Nephron (organoid): ENCODE measurements at regions not wholly inside any gene's neighbourhood (a gene's known extent, or its start where the extent isn't known, plus 50 kb on each side); places are given as distances from the start of the nearest gene placed in this dataset.

Experiments used
- H3K27ac Mint-ChIP-seq, 3 experiments: 2 replicates each; pipeline ENCODE4 v1.8.0; 2020; ENCODE audit warnings: mixed read lengths in 3 of 3, mild to moderate bottlenecking in 2 of 3, moderate library complexity in 1 of 3
- H3K27me3 Mint-ChIP-seq: 2 replicates; pipeline ENCODE4 v1.8.0; 2021; ENCODE audit warnings: low read depth, mild to moderate bottlenecking, moderate library complexity, mixed read lengths
- H3K36me3 Mint-ChIP-seq: 2 replicates; pipeline ENCODE4 v1.8.0; 2020; ENCODE audit warnings: low read depth, mixed read lengths
- H3K4me1 Mint-ChIP-seq: 2 replicates; pipeline ENCODE4 v1.8.0; 2020; ENCODE audit warnings: mixed read lengths
- H3K4me3 Mint-ChIP-seq, 3 experiments: 2 replicates each; pipeline ENCODE4 v1.8.0; 2020; ENCODE audit warnings: mild to moderate bottlenecking in 3 of 3, mixed read lengths in 3 of 3, moderate library complexity in 2 of 3
- H3K9me3 Mint-ChIP-seq: 2 replicates; pipeline ENCODE4 v1.8.0; 2020; ENCODE audit warnings: mixed read lengths
- CTCF ChIP-seq, 3 experiments: fragments of 200-600 bp; sonication (generic); IDR thresholded peaks; one replicate each; pipeline ENCODE4 v1.5.0; 2021; ENCODE audit warnings: antibody characterized with exemption in 3 of 3; ENCODE audit not compliant: unreplicated experiment in 3 of 3

GRCh38 chrX:20441123-20441522, 174.4 kb upstream of the RPS6KA3 start:
- Mint-ChIP-seq H3K36me3 (no peaks in the 10 kb centered on the region), H3K9me3 (no peaks in the 10 kb centered on the region), H3K27me3 (peaks cover 3% of the 10 kb centered on the region), H3K4me3 (no peak overlapping the region), H3K27ac (peak overlapping the region in 1 of 3 experiments; percentile 32), H3K4me1 (no peaks in the 10 kb centered on the region)
- no peak for TF ChIP-seq CTCF (IDR thresholded peaks at IDR 0.05; ENCODE audit: unreplicated experiment in 3 of 3)

- H3K36me3 Mint-ChIP-seq, result no peaks in the 10 kb centered on the region
- no peak overlapping the region for H3K27ac Mint-ChIP-seq
- no peak overlapping the region for H3K4me3 Mint-ChIP-seq
- TF ChIP-seq CTCF (IDR thresholded peaks at IDR 0.05; ENCODE audit: unreplicated experiment in 3 of 3), result no peak
- no peaks in the 10 kb centered on the region for H3K9me3 Mint-ChIP-seq
- peaks cover 3% of the 10 kb centered on the region for H3K27me3 Mint-ChIP-seq
- no peaks in the 10 kb centered on the region for H3K4me1 Mint-ChIP-seq
Observed at GRCh38 chrX:20438871-20439526, 172.3 kb upstream of the RPS6KA3 start.

- TF ChIP-seq CTCF (IDR thresholded peaks at IDR 0.05; ENCODE audit: unreplicated experiment in 3 of 3), result no peak
- no peaks in the 10 kb centered on the region for H3K4me1 Mint-ChIP-seq
- no peaks in the 10 kb centered on the region for H3K9me3 Mint-ChIP-seq
- no peak overlapping the region for H3K4me3 Mint-ChIP-seq
- H3K27me3 Mint-ChIP-seq, result peaks cover 3% of the 10 kb centered on the region
- H3K27ac Mint-ChIP-seq, result no peak overlapping the region
- H3K36me3 Mint-ChIP-seq, result no peaks in the 10 kb centered on the region
Observed at GRCh38 chrX:20437683-20438082, 171.0 kb upstream of the RPS6KA3 start.

GRCh38 chrX:20435913-20436312, 169.2 kb upstream of the RPS6KA3 start:
- peaks cover 3% of the 10 kb centered on the region for H3K27me3 Mint-ChIP-seq
- peak overlapping the region; percentile 33 to 89 (median 47) for H3K27ac Mint-ChIP-seq
- no peak overlapping the region for H3K4me3 Mint-ChIP-seq
- no peaks in the 10 kb centered on the region for H3K9me3 Mint-ChIP-seq
- H3K4me1 Mint-ChIP-seq, result no peaks in the 10 kb centered on the region
- TF ChIP-seq CTCF (IDR thresholded peaks at IDR 0.05; ENCODE audit: unreplicated experiment in 3 of 3), result no peak
- no peaks in the 10 kb centered on the region for H3K36me3 Mint-ChIP-seq

- Mint-ChIP-seq H3K9me3 (no peaks in the 10 kb centered on the region), H3K4me3 (no peak overlapping the region), H3K36me3 (no peaks in the 10 kb centered on the region), H3K27ac (peak overlapping the region in 1 of 3 experiments; percentile 89), H3K27me3 (no peaks in the 10 kb centered on the region), H3K4me1 (no peaks in the 10 kb centered on the region)
- no peak for TF ChIP-seq CTCF (IDR thresholded peaks at IDR 0.05; ENCODE audit: unreplicated experiment in 3 of 3)
Observed at GRCh38 chrX:20434986-20435385, 168.3 kb upstream of the RPS6KA3 start.

GRCh38 chrX:20433388-20433775, 166.7 kb upstream of the RPS6KA3 start:
- Mint-ChIP-seq H3K27me3 (no peaks in the 10 kb centered on the region), H3K4me3 (no peak overlapping the region), H3K4me1 (no peaks in the 10 kb centered on the region), H3K27ac (no peak overlapping the region), H3K9me3 (no peaks in the 10 kb centered on the region), H3K36me3 (no peaks in the 10 kb centered on the region)
- TF ChIP-seq CTCF (IDR thresholded peaks at IDR 0.05; ENCODE audit: unreplicated experiment in 3 of 3), result no peak
